ENCODE measurements at regions not wholly inside any gene's neighbourhood (a gene's known extent, or its start where the extent isn't known, plus 50 kb on each side); places are given as distances from the start of the nearest gene placed in this dataset.

DNA sequence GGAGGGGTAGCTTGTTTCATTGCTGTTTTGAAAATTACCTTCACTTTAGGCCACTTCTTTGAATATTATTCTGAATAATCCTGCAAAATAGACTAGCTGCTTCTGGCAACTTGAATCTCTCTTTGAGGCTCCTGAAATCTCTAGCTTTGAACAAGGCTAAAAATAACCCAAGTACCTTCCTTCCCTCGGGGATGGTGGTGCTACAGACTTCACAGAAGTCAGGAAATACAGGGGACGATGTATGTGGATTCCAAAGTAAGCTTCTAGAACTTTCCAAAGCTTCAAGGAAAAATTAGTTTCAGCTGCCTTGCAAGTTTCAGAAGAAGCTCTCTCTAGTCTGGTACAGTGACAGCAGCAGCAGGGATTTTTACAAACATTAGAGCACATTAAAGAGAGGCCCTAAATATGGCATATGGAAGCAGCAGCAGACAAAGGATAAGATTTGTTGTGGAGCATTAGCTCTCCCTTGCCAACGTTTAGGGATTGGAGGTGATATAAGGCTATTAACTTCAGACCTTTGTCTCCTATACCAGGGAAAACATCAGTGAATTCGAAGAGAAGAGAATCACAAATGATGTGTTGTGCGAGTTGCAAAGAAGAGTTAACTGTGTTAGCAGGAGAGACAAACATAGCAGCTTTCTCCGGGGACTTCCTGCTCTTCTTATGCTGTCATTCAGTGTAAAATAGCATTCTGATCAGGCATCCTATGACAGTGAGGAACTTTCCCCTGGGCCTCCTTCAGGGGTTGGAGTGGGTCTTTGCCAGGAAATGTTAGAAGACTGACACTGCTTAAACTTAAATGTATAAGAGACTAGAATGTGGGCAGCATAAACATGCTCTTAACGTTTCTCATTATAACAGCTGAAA lies 783.0 kb upstream of the ARPP21 start:
- CTCF ChIA-PET = no interaction called here
- Mint-ChIP-seq H3K4me1 (ENCODE audit: low read depth, unreplicated experiment) (no peaks in the 10 kb centered on the region), H3K9me3 (ENCODE audit: low read depth, unreplicated experiment) (peaks cover 3% of the 10 kb centered on the region), H3K27me3 (ENCODE audit: unreplicated experiment) (peaks cover 26% of the 10 kb centered on the region), H3K4me3 (ENCODE audit: low read depth, unreplicated experiment) (no peak overlapping the region), H3K27ac (ENCODE audit: unreplicated experiment) (no peak overlapping the region), H3K36me3 (ENCODE audit: insufficient read depth, unreplicated experiment) (no peaks in the 10 kb centered on the region)
- TF ChIP-seq, protein P1, sequence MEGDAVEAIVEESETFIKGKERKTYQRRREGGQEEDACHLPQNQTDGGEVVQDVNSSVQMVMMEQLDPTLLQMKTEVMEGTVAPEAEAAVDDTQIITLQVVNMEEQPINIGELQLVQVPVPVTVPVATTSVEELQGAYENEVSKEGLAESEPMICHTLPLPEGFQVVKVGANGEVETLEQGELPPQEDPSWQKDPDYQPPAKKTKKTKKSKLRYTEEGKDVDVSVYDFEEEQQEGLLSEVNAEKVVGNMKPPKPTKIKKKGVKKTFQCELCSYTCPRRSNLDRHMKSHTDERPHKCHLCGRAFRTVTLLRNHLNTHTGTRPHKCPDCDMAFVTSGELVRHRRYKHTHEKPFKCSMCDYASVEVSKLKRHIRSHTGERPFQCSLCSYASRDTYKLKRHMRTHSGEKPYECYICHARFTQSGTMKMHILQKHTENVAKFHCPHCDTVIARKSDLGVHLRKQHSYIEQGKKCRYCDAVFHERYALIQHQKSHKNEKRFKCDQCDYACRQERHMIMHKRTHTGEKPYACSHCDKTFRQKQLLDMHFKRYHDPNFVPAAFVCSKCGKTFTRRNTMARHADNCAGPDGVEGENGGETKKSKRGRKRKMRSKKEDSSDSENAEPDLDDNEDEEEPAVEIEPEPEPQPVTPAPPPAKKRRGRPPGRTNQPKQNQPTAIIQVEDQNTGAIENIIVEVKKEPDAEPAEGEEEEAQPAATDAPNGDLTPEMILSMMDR (IDR thresholded peaks at IDR 0.05; ENCODE audit: unreplicated experiment) = no peak
- intact Hi-C loops (cut with micrococcal nuclease; ENCODE audit: unreplicated experiment) = no loop called here
- no TSS peak for BruUV-seq (replicated peaks)
- DNase-seq = no peak

DNA sequence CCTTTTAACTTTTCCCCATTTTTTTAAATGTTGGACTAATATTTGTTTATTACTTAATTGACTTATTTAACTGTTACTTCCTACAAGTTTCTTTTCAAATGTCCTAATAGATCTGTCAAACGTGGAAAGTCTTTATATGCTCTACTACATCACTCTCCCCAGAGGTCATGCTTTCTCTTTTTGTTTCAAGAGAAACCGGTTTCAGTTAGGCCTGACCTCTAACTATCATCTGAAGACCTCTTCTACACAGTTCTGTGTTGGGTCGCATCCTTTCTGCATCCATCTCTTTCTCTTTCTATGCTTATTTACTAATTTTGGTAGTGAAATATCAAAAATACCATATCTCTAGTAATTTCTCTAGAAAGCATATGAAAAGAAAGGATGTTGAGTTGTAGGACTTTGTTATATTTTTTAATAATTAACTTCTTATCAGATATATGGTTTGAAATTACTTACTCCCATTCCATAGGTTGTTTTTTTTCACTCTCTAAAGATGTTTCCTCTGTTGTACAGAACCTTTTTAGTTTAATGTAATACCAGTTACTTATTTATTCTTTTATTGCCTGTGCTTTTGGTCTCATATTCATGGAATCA lies 781.2 kb upstream of the ARPP21 start:
- no TSS peak for BruUV-seq (replicated peaks)
- no peak for DNase-seq
- TF ChIP-seq, protein P1 (IDR thresholded peaks at IDR 0.05; ENCODE audit: unreplicated experiment) = no peak
- Mint-ChIP-seq H3K27ac (ENCODE audit: unreplicated experiment) (no peak overlapping the region), H3K27me3 (ENCODE audit: unreplicated experiment) (peaks cover 9% of the 10 kb centered on the region), H3K9me3 (ENCODE audit: low read depth, unreplicated experiment) (no peaks in the 10 kb centered on the region), H3K4me3 (ENCODE audit: low read depth, unreplicated experiment) (no peak overlapping the region), H3K4me1 (ENCODE audit: low read depth, unreplicated experiment) (no peaks in the 10 kb centered on the region), H3K36me3 (ENCODE audit: insufficient read depth, unreplicated experiment) (no peaks in the 10 kb centered on the region)
- CTCF ChIA-PET = no interaction called here
- intact Hi-C loops (cut with micrococcal nuclease; ENCODE audit: unreplicated experiment) = no loop called here

- intact Hi-C loops (cut with micrococcal nuclease; ENCODE audit: unreplicated experiment) = no loop called here
- no TSS peak for BruUV-seq (replicated peaks)
- H3K4me1 Mint-ChIP-seq (ENCODE audit: low read depth, unreplicated experiment) = no peaks in the 10 kb centered on the region
- H3K4me3 Mint-ChIP-seq (ENCODE audit: low read depth, unreplicated experiment) = no peak overlapping the region
- TF ChIP-seq, protein P1 (IDR thresholded peaks at IDR 0.05; ENCODE audit: unreplicated experiment) = no peak
- CTCF ChIA-PET = no interaction called here
- H3K36me3 Mint-ChIP-seq (ENCODE audit: insufficient read depth, unreplicated experiment) = no peaks in the 10 kb centered on the region
- H3K27me3 Mint-ChIP-seq (ENCODE audit: unreplicated experiment) = peaks cover 6% of the 10 kb centered on the region
- H3K9me3 Mint-ChIP-seq (ENCODE audit: low read depth, unreplicated experiment) = no peaks in the 10 kb centered on the region
- H3K27ac Mint-ChIP-seq (ENCODE audit: unreplicated experiment) = no peak overlapping the region
- no peak for DNase-seq
These were observed 779.6 kb upstream of the ARPP21 start for GRCh38 chr3:34859746-34860145.

- no peaks in the 10 kb centered on the region for H3K36me3 Mint-ChIP-seq (ENCODE audit: insufficient read depth, unreplicated experiment)
- H3K9me3 Mint-ChIP-seq (ENCODE audit: low read depth, unreplicated experiment) = no peaks in the 10 kb centered on the region
- no peak overlapping the region for H3K4me3 Mint-ChIP-seq (ENCODE audit: low read depth, unreplicated experiment)
- CTCF ChIA-PET = no interaction called here
- TF ChIP-seq, protein P1 (IDR thresholded peaks at IDR 0.05; ENCODE audit: unreplicated experiment) = no peak
- intact Hi-C loops (cut with micrococcal nuclease; ENCODE audit: unreplicated experiment) = no loop called here
- H3K27ac Mint-ChIP-seq (ENCODE audit: unreplicated experiment) = no peak overlapping the region
- DNase-seq = no peak
- H3K4me1 Mint-ChIP-seq (ENCODE audit: low read depth, unreplicated experiment) = no peaks in the 10 kb centered on the region
- no TSS peak for BruUV-seq (replicated peaks)
- H3K27me3 Mint-ChIP-seq (ENCODE audit: unreplicated experiment) = no peaks in the 10 kb centered on the region
These were observed 776.9 kb upstream of the ARPP21 start for GRCh38 chr3:34862456-34862855.

All from Calu3 (cell line).